ENCODE measurements at regions not wholly inside any gene's neighbourhood (a gene's known extent, or its start where the extent isn't known, plus 50 kb on each side); places are given as distances from the start of the nearest gene placed in this dataset.
A peak's percentile ranks its signal among the peaks of the same experiment; 100 is the strongest.

GRCh38 chr10:28977518-28977917 is 300.2 kb downstream of the BAMBI start:
- ChIA-PET CTCF (no interaction called here), RAD21 (ENCODE audit: low non-redundant PET in 1 of 2, low total read pairs in 2 of 2, uncharacterized antibody in 2 of 2, unreplicated experiment in 2 of 2) (no interaction called here)

GRCh38 chr10:28980264-28980663 is 302.9 kb downstream of the BAMBI start:
- no peak overlapping the region for H3K9ac ChIP-seq (ENCODE audit: low read length)
- H3K4me3 ChIP-seq (replicated peaks in 1 of 2; ENCODE audit: low read depth in 1 of 2, low read length in 2 of 2): no peak overlapping the region
- ATAC-seq (peak; percentile 42; the same call in 1 of the 2 replicates), DNase-seq (ENCODE audit: low read depth, low spot score) (peak; percentile 31)
- peaks cover 6 to 17% of the 10 kb centered on the region in 2 experiments for H3K4me1 ChIP-seq (ENCODE audit: control insufficient read depth in 1 of 2, insufficient read depth in 2 of 2, low read length in 2 of 2)
- no peaks in the 10 kb centered on the region for H3K9me2 ChIP-seq (ENCODE audit: insufficient read depth)
- CTCF ChIA-PET: no interaction called here
- no peaks in the 10 kb centered on the region for H3K79me2 ChIP-seq (ENCODE audit: insufficient read depth, low read length)
- no peak for TF ChIP-seq EGR1 (IDR thresholded peaks at IDR 0.05; ENCODE audit: low read depth)
- no peak for TF ChIP-seq YY1 (IDR thresholded peaks at IDR 0.05; ENCODE audit: extremely low read depth, insufficient replicate concordance, low read depth, low read length)
- TF ChIP-seq POLR2A (IDR thresholded peaks at IDR 0.05; ENCODE audit: borderline replicate concordance, extremely low read depth, insufficient read depth, insufficient read length): no peak
- TF ChIP-seq, protein P1, sequence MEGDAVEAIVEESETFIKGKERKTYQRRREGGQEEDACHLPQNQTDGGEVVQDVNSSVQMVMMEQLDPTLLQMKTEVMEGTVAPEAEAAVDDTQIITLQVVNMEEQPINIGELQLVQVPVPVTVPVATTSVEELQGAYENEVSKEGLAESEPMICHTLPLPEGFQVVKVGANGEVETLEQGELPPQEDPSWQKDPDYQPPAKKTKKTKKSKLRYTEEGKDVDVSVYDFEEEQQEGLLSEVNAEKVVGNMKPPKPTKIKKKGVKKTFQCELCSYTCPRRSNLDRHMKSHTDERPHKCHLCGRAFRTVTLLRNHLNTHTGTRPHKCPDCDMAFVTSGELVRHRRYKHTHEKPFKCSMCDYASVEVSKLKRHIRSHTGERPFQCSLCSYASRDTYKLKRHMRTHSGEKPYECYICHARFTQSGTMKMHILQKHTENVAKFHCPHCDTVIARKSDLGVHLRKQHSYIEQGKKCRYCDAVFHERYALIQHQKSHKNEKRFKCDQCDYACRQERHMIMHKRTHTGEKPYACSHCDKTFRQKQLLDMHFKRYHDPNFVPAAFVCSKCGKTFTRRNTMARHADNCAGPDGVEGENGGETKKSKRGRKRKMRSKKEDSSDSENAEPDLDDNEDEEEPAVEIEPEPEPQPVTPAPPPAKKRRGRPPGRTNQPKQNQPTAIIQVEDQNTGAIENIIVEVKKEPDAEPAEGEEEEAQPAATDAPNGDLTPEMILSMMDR (IDR thresholded peaks at IDR 0.05 in 2 of 3, conservative IDR thresholded peaks at IDR 0.05 in 1 of 3; ENCODE audit: borderline replicate concordance in 1 of 3, insufficient read depth in 1 of 3, low read depth in 2 of 3, low read length in 2 of 3): no peak
- TF ChIP-seq JUND (IDR thresholded peaks at IDR 0.05): no peak
- no peak for TF ChIP-seq ELF1 (IDR thresholded peaks at IDR 0.05; ENCODE audit: borderline replicate concordance, low read depth)
- no peak for TF ChIP-seq RAD21 (IDR thresholded peaks at IDR 0.05; ENCODE audit: low read depth)
- TF ChIP-seq SP1 (IDR thresholded peaks at IDR 0.05; ENCODE audit: low read depth): no peak
- no peak for TF ChIP-seq SIN3A (IDR thresholded peaks at IDR 0.05; ENCODE audit: low read depth)
- H2AFZ ChIP-seq (ENCODE audit: low read depth, low read length, poor library complexity, severe bottlenecking): no peak overlapping the region
- intact Hi-C loops (cut with micrococcal nuclease): no loop called here
- no peaks in the 10 kb centered on the region for H3K9me3 ChIP-seq (ENCODE audit: control insufficient read depth in 1 of 2, insufficient read depth in 1 of 2, low read depth in 1 of 2, low read length in 2 of 2)
- no peaks in the 10 kb centered on the region for H3K27me3 ChIP-seq (ENCODE audit: insufficient read depth, low read length)
- H3K4me2 ChIP-seq (ENCODE audit: low read length): no peak overlapping the region
- no TSS peak for BruUV-seq (replicated peaks)
- POLR2A ChIA-PET: no interaction called here
- RAD21 ChIA-PET (ENCODE audit: low non-redundant PET in 1 of 2, low total read pairs in 2 of 2, uncharacterized antibody in 2 of 2, unreplicated experiment in 2 of 2): no interaction called here
- H3K36me3 ChIP-seq (ENCODE audit: control insufficient read depth in 1 of 2, insufficient read depth in 2 of 2, low read length in 2 of 2): no peaks in the 10 kb centered on the region
- H3K27ac ChIP-seq (ENCODE audit: low read depth, low read length): no peak overlapping the region
- H4K20me1 ChIP-seq (ENCODE audit: insufficient read depth): no peaks in the 10 kb centered on the region

More at GRCh38 chr10:28977518-28977917, 300.2 kb downstream of the BAMBI start:
- no peak for ATAC-seq
- Histone ChIP-seq H3K27ac (ENCODE audit: low read depth, low read length) (no peak overlapping the region), H3K9me3 (ENCODE audit: control insufficient read depth in 1 of 2, insufficient read depth in 1 of 2, low read depth in 1 of 2, low read length in 2 of 2) (no peaks in the 10 kb centered on the region), H2AFZ (ENCODE audit: low read depth, low read length, poor library complexity, severe bottlenecking) (no peak overlapping the region), H3K79me2 (ENCODE audit: insufficient read depth, low read length) (no peaks in the 10 kb centered on the region), H3K27me3 (ENCODE audit: insufficient read depth, low read length) (no peaks in the 10 kb centered on the region), H3K4me2 (ENCODE audit: low read length) (no peak overlapping the region), H3K36me3 (ENCODE audit: control insufficient read depth in 1 of 2, insufficient read depth in 2 of 2, low read length in 2 of 2) (no peaks in the 10 kb centered on the region), H3K9ac (ENCODE audit: low read length) (no peak overlapping the region), H3K9me2 (ENCODE audit: insufficient read depth) (no peaks in the 10 kb centered on the region), H4K20me1 (ENCODE audit: insufficient read depth) (no peaks in the 10 kb centered on the region), H3K4me3 (replicated peaks in 1 of 2; ENCODE audit: low read depth in 1 of 2, low read length in 2 of 2) (no peak overlapping the region), H3K4me1 (ENCODE audit: control insufficient read depth in 1 of 2, insufficient read depth in 2 of 2, low read length in 2 of 2) (no peaks in the 10 kb centered on the region)
- no peak for TF ChIP-seq ATF3 (IDR thresholded peaks at IDR 0.05)
- no peak for TF ChIP-seq FOSL1 (IDR thresholded peaks at IDR 0.05; ENCODE audit: low read depth)
- TF ChIP-seq, protein P1 (IDR thresholded peaks at IDR 0.05 in 2 of 3, conservative IDR thresholded peaks at IDR 0.05 in 1 of 3; ENCODE audit: borderline replicate concordance in 1 of 3, insufficient read depth in 1 of 3, low read depth in 2 of 3, low read length in 2 of 3): no peak
- TF ChIP-seq POLR2AphosphoS5 (IDR thresholded peaks at IDR 0.05; ENCODE audit: low read depth, low read length): no peak
- TF ChIP-seq CEBPB (IDR thresholded peaks at IDR 0.05; ENCODE audit: low read depth): no peak
- POLR2A ChIA-PET: no interaction called here
- no peak for DNase-seq (ENCODE audit: low read depth, low spot score)
- intact Hi-C loops (cut with micrococcal nuclease): no loop called here
- no TSS peak for BruUV-seq (replicated peaks)

Measured in HCT116 (cell line).